Calu3 (cell line): ENCODE measurements at regions not wholly inside any gene's neighbourhood (a gene's known extent, or its start where the extent isn't known, plus 50 kb on each side); places are given as distances from the start of the nearest gene placed in this dataset.
A peak's percentile ranks its signal among the peaks of the same experiment; 100 is the strongest.

Experiments
- BruUV-seq: library from RNA; stranded (reverse); fragments of 400-500 nt; replicated peaks from 2 replicates; lab custom pipeline; 2021; lab: Mats Ljungman, UMichigan
- CTCF ChIA-PET: fragments of 300-600 bp; sonication (Branson Sonifier 250); formaldehyde crosslinking; loops from one replicate; lab custom pipeline; 2022; ENCODE audit warnings: antibody characterized with exemption; lab: Charles Lee
- DNase-seq: peaks from one replicate; pipeline ENCODE4 v3.0.0; 2022
- H3K27ac Mint-ChIP-seq: one replicate; pipeline ENCODE4 v1.8.0; 2022; ENCODE audit warnings: mixed read lengths; ENCODE audit not compliant: unreplicated experiment
- H3K27me3 Mint-ChIP-seq: one replicate; pipeline ENCODE4 v1.8.0; 2022; ENCODE audit warnings: mixed read lengths; ENCODE audit not compliant: unreplicated experiment
- H3K36me3 Mint-ChIP-seq: one replicate; pipeline ENCODE4 v1.8.0; 2022; ENCODE audit warnings: mild to moderate bottlenecking, moderate library complexity, mixed read lengths; ENCODE audit not compliant: insufficient read depth, unreplicated experiment
- H3K4me1 Mint-ChIP-seq: one replicate; pipeline ENCODE4 v1.8.0; 2022; ENCODE audit warnings: mild to moderate bottlenecking, low read depth, mixed read lengths; ENCODE audit not compliant: unreplicated experiment
- H3K4me3 Mint-ChIP-seq: one replicate; pipeline ENCODE4 v1.8.0; 2022; ENCODE audit warnings: mild to moderate bottlenecking, low read depth, moderate library complexity, mixed read lengths; ENCODE audit not compliant: unreplicated experiment
- H3K9me3 Mint-ChIP-seq: one replicate; pipeline ENCODE4 v1.8.0; 2022; ENCODE audit warnings: low read depth, mixed read lengths; ENCODE audit not compliant: unreplicated experiment
- CTCF ChIP-seq: fragments of 200-600 bp; IDR thresholded peaks from one replicate; pipeline ENCODE4 v1.8.0; 2022; ENCODE audit warnings: antibody characterized with exemption; ENCODE audit not compliant: unreplicated experiment
- intact Hi-C: fragments of 100-400 bp; cut with micrococcal nuclease; formaldehyde crosslinking; loops from one replicate; pipeline ENCODE4 v1.10.0; 2022; ENCODE audit not compliant: unreplicated experiment

DNA sequence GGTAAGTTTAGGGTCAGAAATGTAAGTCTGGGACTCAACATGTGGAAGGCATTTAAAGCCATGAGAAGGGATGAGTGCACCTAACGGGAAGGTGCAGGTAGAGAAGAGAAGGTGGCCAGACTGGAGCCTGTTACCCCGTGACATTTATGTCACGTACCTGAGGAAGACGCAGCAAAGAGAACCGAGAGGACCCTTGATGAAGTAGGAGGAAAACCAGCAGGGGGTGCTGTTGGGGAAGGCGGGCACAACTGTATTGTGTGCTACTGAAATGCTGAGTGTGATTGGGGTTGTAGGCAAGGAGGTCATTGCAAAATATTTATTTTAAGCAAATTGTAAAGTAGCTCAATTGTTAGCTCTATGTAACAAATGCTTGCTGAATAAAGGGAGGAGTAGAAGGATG, 338.2 kb upstream of the PRKCQ start:
- Mint-ChIP-seq H3K4me3 (no peak overlapping the region), H3K9me3 (no peaks in the 10 kb centered on the region), H3K27ac (no peak overlapping the region), H3K36me3 (no peaks in the 10 kb centered on the region), H3K4me1 (peaks cover 6% of the 10 kb centered on the region), H3K27me3 (peaks cover 9% of the 10 kb centered on the region)
- peak; percentile 24 for DNase-seq
- intact Hi-C loops: no loop called here
- no TSS peak for BruUV-seq
- CTCF ChIA-PET: interaction anchor here (0.5 to 0.7 kb wide), 2 partner anchors 9 to 759 kb away, joined by 3 read pairs; no protein-coding TSS in a partner anchor
- TF ChIP-seq CTCF: peak; percentile 60

DNA sequence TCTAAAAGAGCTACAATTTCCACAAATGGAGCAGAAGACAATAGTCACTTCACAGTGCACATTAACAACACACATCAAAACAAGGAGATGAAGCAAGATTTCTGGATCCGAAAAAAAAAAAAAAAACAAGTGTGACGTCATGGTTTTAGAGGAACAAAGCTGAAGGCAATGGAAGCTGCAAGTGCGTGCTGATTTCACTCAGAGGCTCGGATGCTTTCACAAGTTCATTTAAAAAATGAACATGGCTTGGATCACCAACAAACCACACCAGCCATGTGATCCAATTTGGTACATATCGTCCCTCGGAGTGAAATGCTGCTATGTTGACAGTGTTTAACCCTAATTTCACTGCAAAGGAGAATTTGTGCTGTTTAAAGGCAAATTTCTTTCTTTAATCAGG, 337.0 kb upstream of the PRKCQ start:
- H3K27me3 Mint-ChIP-seq: peaks cover 9% of the 10 kb centered on the region
- H3K4me1 Mint-ChIP-seq: peaks cover 6% of the 10 kb centered on the region
- BruUV-seq: no TSS peak
- no peak for DNase-seq
- TF ChIP-seq CTCF: no peak
- no peaks in the 10 kb centered on the region for H3K9me3 Mint-ChIP-seq
- no peak overlapping the region for H3K27ac Mint-ChIP-seq
- CTCF ChIA-PET: no interaction called here
- no peak overlapping the region for H3K4me3 Mint-ChIP-seq
- no peaks in the 10 kb centered on the region for H3K36me3 Mint-ChIP-seq
- intact Hi-C loops: no loop called here

GRCh38 chr10:6916601-6917000, 336.5 kb upstream of the PRKCQ start:
- Mint-ChIP-seq H3K36me3 (no peaks in the 10 kb centered on the region), H3K27ac (no peak overlapping the region), H3K27me3 (peaks cover 9% of the 10 kb centered on the region), H3K4me3 (no peak overlapping the region), H3K4me1 (peaks cover 6% of the 10 kb centered on the region), H3K9me3 (no peaks in the 10 kb centered on the region)
- intact Hi-C loops: no loop called here
- CTCF ChIA-PET: no interaction called here
- no peak for DNase-seq
- BruUV-seq: no TSS peak
- no peak for TF ChIP-seq CTCF

GRCh38 chr10:6915307-6915706, 335.2 kb upstream of the PRKCQ start:
- intact Hi-C loops: no loop called here
- Mint-ChIP-seq H3K36me3 (no peaks in the 10 kb centered on the region), H3K9me3 (no peaks in the 10 kb centered on the region), H3K27ac (no peak overlapping the region), H3K4me3 (no peak overlapping the region), H3K27me3 (peaks cover 9% of the 10 kb centered on the region), H3K4me1 (peaks cover 4% of the 10 kb centered on the region)
- BruUV-seq: no TSS peak
- CTCF ChIA-PET: interaction anchor here (0.6 to 0.7 kb wide), 2 partner anchors 199 to 760 kb away, joined by 3 to 4 read pairs; no protein-coding TSS in a partner anchor
- no peak for DNase-seq
- no peak for TF ChIP-seq CTCF
